HG02852 (cell line): ENCODE measurements at regions not wholly inside any gene's neighbourhood (a gene's known extent, or its start where the extent isn't known, plus 50 kb on each side); places are given as distances from the start of the nearest gene placed in this dataset.

Experiments used
- ATAC-seq: cut with Tn5 transposase; IDR thresholded peaks from one replicate; pipeline ENCODE4 v1.9.1; 2021; ENCODE audit warnings: mild to moderate bottlenecking, moderate library complexity; ENCODE audit not compliant: unreplicated experiment

DNA sequence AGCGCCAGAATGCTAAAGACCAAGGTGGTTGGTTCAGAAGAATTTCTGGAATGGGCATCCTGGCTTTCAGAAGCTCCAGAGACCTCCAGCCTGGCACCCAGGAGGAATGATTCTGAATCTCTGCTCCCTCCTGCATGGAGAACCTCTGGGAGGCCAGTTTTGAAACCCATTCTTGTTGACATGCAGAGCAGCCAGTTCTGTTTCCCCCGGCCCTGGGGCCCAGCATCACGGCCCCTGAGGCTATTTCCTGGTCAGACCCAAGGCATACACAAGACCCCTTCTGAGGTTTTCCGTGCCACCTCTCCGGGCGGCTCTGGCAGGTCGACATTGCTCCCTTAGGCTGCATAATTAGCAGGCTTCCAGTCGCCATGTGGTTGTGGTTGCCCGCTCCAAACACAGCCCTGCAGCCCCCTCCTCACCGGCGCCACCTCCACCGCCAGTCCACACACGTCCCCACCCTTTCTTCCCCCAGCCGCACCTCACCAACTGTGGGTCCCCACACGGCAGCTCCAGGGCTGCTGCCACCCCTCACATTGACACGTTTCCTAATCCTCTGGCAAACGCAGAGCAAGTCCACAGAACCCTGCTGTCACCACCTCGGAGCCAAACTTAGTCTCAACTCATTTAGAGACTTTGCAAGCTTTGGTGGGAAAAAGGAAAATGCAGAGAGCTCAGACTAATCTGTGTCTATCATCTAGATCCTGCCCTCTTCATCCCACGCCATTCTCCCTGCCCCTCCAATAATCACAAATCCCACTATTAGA lies 367.1 kb downstream of the SOX9 start:
- no peak for ATAC-seq

DNA sequence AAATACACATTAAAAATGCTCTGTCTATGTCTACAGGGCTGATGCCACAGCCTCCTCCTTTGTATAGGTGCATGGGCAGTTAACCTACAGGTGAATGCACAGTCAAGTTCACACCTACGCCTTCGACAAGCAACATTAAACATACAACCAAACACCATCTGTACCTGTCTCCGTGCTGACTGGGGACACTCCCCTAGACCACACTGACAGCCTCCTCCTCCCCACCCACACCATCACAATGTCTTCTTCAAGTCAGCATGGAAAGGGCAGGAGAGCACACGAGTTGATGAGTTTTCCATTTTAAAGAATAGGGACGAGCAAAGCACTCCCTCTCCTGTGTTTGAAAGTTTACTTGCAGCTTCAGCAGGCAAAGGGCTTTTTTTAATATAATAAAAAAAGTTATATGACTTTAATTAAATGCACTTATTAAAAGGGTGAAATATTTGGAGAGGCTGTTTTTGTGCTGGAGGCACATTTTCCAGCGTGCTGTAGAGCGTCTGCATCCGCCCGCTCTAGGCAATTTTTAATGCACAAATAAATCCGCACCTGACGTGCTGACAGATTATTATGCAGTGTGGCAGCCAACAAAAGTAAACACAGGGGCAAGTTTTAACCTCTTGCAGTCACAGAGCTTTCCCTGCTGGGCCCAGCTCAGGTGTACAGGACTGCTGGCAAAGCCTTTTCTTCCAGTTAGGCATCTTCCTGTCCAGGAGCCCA lies 367.9 kb downstream of the SOX9 start:
- ATAC-seq, result no peak

DNA sequence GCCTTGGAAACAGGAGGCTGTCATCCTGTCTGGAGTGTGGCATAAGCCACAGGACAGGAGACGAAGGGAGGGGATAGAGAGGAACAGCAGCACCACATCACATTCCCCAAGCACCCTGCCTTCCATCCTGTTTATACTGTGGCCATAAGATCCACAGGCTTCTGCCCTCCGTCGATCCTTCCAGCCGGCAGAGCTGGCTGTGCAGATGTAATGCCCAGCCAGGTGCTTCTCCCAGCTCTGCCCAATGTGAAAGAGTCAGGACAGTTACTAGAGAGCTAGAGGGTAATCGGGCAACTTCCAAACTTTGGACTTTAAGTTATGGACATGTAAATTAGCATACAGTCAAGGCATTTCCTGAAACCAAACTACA lies 368.4 kb downstream of the SOX9 start:
- ATAC-seq, result no peak

DNA sequence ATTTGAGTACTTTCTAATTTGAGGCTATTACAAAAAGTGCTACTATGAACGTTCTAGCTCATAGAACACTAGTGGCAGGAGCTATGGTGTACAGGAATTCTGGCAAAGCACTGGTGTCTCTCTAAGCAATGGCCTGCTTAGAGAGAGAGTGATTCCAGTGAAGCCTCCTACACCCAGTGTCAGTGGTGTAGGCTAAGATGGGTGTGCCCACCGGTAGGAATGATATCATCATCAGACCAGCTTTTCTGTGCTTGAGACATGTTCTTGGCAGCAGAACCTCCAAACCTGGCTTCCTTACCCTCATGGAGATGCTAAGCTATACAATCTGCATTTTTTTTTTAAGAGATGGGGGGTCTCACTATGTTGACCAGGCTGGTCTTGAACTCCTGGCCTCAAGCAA lies 370.3 kb downstream of the SOX9 start:
- ATAC-seq, result no peak

DNA sequence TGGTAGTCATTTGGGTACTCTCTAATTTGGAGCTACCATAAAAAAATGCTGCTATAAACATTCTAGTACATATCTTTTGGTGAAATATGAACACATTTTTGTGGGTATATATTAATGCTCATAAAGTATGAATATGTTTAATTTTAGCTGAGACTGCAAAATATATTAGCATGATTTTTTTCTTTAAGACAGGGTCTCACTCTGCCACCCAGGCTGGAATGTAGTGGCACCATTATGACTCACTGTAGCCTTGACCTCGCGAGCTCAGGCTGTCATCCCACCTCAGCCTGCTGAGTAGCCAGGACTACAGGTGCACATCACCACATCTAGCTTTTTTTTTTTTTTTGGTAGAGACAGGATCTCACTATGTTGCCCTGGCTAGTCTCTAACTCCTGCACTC lies 371.7 kb downstream of the SOX9 start:
- no peak for ATAC-seq

DNA sequence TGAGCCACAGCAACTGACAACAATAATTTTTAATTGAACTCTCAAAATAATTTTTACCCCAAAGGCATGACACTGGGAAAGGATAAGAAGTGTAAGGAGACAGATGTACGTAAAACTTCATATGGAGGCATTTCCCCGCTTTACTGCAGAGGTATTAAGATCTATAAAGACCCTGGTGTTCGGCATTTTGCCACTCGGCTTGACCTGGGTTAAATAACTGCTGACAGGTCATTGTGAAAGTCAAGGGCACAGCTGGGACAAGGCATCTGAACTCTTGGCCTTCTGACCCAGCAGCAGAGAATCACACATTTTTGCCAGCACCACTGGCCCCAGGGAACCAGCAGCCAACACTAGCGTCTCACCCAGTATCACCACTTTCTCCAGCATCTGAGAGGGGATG lies 372.1 kb downstream of the SOX9 start:
- ATAC-seq, result no peak

DNA sequence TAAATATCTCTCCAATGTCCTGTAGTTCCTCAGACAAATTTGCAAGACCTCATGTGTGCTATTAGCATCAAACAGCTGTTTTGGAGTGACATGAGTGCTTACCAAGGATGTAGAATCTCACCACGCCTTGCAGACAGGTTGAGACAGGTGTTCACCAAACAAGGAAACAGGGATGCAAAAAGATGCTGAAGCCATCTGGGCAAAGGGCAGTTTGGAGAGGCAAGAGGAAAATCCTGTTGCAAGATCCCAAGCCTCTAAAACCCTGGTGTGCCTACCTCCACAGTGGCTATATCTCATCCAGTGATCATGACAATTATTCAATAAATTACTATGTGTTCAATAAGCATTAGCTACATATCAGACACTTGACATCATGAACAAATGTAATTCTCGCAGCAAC lies 373.7 kb downstream of the SOX9 start:
- ATAC-seq, result no peak

DNA sequence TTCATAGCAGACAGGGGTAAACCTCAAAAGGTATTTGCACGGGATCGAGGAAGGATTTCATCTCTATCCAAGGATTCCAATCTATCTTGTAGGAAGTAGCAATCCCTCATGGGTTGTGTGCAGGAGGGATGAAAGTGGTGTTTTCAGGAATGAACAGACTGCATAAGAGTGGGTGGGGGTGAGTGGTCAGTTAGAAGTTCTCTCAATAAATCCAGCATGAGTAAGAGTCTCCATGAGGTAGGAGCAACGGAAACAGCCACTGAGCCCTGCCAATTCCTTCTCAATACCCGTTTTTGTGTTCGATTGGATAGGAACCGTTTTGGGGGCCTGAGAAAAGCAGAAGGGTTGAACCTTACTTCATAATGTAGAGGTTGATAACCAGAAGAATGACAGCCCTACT lies 375.6 kb downstream of the SOX9 start:
- no peak for ATAC-seq

DNA sequence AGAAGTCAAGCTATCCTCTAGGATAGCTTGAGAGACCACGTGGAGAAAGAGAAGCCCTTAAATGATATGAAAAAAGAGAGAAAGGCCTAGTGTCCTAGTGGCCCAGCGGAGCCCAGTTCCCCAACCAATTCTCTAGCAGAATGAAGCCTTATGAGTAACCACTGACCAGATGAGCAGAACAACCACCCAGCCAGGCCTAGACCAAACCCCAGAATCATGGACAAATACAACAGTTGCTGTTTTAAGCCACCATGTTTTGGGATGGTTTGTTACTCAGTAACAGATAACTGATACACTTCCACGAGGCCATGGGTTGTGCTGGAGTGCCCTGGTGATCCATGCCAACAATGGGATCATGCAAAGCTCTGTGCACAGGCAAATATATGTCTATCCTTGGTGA lies 377.1 kb downstream of the SOX9 start:
- ATAC-seq, result no peak

DNA sequence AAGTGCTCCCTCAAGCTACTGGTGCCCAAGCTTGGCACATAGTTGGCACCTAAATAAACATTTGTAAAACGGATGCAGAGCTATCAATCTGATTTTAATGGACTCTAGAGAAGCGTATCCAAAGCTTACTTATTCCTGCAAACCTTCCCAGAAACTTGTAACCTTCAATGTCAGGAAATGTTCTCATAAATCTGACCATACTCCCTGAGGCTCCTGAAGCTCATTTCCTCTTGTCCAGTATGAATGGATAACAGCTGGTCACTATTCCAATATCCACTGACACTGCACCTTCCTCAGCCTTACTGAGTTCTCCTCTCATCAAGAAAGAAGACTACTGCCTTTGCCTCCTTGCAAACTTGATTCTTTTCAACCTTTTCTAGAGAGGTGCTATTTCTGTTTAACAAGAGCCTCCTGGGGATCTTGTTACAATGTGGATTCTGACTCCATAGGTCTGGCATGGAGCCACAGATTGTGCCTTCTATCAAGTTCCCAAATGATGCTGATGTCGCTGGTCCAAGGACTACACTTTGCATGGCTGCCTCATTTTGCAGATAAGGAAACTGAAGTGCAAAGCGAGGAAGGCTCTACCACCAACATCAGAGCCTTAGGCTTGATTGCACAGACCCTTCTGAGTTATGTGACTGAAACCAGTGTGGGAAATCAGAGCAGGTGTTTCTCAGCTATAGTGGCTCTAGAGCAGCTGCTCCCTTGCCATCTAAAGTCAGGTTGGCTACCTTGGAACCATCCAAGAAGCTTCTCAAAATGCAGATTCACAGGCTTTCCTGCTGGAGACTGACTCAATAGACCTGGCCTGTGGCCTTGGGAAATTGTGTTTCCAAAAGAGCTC lies 377.8 kb downstream of the SOX9 start:
- peak; percentile 54 for ATAC-seq

DNA sequence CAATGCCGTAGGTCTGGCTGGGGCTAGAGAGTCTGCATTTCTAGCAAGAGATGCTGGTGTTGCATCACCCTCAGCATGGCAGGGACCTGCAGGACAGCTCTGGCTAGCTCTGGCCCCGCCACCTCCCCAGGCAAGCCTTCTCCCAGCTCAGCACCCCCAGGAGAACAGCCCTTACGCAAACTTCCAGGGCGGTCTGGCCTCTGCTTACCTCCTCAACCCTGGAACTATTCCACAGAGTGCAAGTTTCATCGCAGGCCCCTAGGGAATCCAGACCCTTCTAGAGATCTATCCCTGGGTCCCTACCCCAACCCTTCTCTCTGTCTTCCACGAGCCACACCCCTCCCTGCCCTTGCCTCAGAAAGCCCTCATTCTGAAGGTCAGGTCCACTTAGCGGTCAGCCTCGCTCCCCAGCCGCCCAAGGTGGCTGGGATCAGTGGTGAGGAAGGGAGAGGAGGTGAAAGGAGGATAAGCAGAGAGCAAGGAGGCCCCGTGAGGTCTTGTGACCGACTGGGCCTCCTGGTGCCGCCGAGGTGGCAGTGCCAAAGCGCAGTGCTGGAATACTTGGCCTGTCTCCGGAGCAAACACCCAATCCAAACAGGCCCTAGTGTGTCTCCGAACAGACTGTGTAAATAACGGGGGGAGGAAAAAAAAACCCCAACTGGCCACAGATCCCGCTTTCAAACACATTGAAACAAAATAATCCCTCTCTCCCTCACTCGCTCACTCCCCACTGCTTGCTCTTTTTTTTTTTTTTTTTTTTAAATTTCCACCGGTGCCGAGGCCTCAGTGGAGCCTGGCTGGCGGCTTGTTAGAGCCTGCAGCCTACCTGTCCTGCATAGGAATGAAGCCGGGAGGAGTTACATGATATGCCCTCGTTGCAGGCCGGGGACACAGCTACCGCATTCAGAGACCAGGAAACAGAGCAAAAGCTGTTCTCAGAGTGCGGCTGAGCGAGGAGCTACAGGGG lies 380.9 kb downstream of the SOX9 start:
- ATAC-seq, result no peak

DNA sequence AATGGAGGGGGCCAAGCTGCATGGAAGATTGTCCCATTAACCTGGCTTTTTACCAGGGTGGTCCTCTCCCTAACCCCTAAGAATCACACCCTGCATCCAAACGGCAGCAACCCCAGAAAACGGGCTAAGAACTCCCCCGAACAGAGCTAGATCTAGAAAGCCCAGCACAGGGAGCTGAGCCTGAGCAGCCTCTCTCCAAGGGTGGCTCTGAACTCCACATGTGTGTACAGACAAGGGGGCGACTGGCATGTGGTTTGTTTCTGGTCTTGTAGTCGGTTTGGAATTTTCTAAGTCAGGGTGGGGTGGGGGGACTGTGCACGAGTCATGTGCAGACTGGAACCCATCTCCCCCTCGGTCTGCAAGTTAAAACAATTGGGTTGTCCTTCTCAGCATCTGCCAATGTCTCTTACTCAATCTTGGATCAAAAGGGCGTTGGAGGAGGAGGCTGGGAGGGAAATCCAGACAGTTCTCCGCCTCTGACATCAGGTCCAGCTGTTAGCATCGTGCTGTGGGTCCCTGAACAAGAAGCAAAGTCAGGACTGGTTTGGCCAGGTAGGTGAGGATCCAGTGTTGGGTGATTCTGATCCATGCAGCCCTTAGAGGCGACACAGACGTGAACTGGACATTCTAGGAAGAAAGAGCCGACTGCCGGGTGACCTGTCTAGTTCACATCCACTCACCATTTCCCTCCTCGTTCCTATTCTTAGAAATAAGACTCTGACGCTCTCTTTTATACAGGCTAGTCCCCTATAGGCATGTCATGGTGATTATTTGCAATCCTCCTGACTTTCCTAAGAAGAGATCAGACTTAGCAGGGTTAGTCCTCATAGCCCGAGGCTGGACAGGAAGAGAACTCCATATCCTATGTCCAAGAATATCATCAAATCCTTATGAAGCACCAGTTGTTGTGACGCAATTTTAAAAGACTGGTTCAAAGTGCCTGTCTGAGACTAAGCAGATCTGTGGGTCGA lies 381.8 kb downstream of the SOX9 start:
- no peak for ATAC-seq

DNA sequence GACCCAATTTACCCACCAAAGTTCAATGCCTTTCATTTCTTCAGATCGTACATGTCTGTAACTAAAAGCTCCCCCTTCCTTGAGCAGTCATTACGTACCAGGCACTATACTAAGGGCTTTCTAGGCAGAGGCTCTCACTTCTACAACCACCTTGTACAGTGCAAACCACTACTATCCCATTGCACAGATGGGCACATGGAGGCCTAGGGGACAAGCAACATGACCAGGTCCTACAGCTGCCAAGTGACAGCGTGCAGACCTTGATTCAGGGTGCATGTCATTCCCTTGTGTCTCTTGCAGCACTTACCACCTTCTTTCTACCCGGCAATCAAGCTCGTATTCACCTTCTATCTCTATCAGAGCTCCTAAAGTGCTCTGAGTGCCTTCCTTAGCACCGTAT lies 382.7 kb downstream of the SOX9 start:
- ATAC-seq, result no peak

DNA sequence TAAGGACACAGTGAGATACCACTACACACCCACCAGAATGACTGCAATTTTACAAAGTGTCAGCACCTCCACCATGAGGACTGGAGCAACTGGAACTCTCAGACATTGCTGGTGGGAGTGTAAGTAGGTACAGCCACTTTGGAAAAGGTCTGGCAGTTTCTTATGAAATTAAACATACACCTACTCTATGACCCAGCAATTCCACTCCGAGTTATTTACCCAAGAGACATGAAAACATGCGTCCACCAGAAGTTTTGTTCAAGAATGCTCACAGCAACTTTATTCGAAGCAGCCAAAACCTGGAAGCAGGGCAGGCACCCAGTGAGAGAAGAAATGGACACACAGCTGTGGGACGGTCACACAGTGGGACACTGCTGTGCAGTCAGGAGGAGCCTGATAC lies 384.0 kb downstream of the SOX9 start:
- no peak for ATAC-seq

DNA sequence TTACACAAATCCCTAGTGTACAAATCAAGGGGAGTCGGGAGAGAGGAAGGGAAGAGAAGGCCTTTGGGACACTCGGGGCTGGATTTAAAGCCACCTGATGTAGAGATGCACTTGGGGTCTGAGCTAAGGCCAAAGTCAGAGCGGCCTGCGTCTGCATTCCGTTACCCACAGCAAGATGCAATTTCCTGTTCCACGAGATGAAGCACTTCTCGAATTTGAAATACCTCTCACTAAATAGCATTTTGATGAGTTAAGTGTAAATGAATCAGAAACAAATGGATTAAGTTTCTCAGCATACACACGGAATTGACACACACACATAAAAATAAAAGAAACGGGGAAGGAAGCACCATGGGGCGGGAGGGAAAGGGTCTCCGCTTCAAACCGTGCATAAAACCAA lies 386.0 kb downstream of the SOX9 start:
- no peak for ATAC-seq

DNA sequence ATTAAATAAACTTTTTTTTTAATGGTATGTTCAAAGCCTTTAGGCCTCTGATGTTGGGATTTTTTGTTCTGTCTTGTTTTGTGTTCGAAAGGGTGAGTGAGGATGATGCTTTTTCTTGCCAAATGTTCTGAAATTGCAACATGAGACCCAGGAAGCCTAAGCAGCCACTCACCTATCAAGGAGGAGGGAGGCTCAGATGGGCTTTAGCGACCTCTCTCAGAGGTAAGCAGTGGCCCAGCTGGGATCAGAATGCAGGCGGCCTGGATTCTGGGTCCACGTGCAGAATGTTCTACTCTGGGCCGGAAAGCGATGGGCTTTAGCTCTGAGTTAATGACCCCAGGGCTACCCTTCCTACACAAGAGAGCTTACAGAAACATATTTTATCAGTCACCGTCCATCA lies 386.6 kb downstream of the SOX9 start:
- ATAC-seq, result no peak

DNA sequence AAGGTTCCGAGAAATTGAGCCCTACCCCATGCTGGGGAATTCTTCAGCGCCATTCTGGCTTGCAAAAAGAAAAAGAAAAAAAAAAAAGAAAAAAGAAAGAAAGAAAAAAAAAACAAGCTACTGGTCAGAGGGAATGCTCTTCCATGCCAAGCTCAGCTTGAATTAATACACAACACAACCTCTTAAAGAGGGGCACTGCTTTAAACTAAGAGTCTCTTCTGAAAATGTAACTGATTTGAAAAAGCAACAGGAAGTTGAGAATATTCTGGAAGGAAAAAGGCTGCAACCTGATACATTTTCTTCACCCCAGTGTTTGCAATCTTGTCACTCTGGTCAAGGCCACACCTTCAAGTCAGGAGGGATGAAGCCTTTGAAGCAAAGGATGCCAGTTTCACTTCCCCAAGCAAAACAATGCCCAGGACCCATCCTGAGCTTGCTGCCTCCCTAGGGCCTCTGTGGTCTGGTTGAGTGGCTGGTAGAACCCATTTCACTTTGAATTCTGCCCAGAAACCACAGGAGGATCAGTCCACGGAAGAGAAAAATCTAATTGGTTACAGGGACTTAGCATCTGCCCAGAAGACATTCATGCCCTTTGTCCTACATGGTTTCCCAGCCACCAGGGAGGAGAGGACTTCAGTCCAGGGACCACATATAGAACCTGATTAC lies 389.7 kb downstream of the SOX9 start:
- ATAC-seq, result no peak

DNA sequence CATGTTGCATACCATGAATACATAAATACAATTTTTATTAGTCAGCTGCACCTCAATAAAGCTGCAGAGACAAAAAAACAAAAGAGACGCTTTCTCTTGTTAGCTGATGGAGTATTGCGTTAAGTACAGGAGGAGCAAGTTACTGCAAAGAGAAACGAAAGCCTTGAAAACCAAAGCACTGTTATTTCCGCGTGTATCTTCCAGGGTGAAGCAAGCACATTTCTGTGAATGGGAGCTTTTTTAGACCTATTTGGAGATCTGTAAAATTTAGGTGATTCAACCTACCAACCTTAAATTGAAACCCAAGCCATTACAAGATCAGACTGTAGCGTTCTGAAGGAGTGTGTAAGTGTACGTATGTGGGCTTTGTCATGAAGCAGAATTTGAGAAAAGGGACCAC lies 390.4 kb downstream of the SOX9 start:
- ATAC-seq, result no peak

DNA sequence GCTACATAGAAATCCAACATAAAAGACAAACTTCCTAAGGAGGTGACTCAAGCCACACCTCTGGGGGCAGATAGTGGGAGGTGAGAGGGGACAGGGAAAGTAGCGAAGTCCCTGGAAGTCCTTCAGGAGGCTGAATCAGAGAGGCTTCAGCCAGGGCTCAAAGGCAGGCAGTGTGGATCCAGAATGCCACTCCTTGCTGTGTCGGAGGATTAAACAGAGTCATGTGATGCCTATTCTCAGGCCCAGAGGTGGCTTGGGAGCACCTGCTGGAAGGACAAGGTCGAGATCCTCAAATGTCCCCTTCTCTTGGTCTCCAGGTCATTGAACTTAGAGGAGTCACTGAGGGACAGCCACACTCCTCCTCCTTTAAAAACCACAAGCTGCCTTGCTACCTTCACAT lies 391.1 kb downstream of the SOX9 start:
- no peak for ATAC-seq
